WTC11 (cell line): ENCODE measurements at regions not wholly inside any gene's neighbourhood (a gene's known extent, or its start where the extent isn't known, plus 50 kb on each side); places are given as distances from the start of the nearest gene placed in this dataset.

Experiments
- ATAC-seq: fragments of 200-7000 bp; cut with Tn5 transposase; 2 replicates; pipeline ENCODE4 v1.10.0; 2021; ENCODE audit warnings: mild to moderate bottlenecking, moderate library complexity
- CTCF ChIA-PET: fragments of 300-600 bp; sonication (Branson Sonifier 250); formaldehyde crosslinking; loops from one replicate; lab custom pipeline; 2021; ENCODE audit warnings: antibody characterized with exemption; lab: Charles Lee
- POLR2A ChIA-PET: fragments of 350-600 bp; sonication (Branson Sonifier 250); formaldehyde crosslinking; loops from one replicate; lab custom pipeline; 2021; ENCODE audit warnings: antibody characterized with exemption; lab: Charles Lee
- DNase-seq: peaks from one replicate; pipeline ENCODE4 v3.0.0; 2021; ENCODE audit warnings: low spot score
- H3K27ac Mint-ChIP-seq: 2 replicates; pipeline ENCODE4 v1.8.0; 2021; ENCODE audit warnings: mixed read lengths
- H3K27me3 Mint-ChIP-seq: 2 replicates; pipeline ENCODE4 v1.8.0; 2021; ENCODE audit warnings: low read depth, mild to moderate bottlenecking, moderate library complexity, mixed read lengths
- H3K36me3 Mint-ChIP-seq: 2 replicates; pipeline ENCODE4 v1.8.0; 2021; ENCODE audit warnings: mixed read lengths
- H3K4me1 Mint-ChIP-seq: 2 replicates; pipeline ENCODE4 v1.8.0; 2022; ENCODE audit warnings: mixed read lengths
- H3K4me3 Mint-ChIP-seq: 2 replicates; pipeline ENCODE4 v1.8.0; 2021; ENCODE audit warnings: mild to moderate bottlenecking, moderate library complexity, mixed read lengths
- H3K9me3 Mint-ChIP-seq: 2 replicates; pipeline ENCODE4 v1.8.0; 2021; ENCODE audit warnings: mixed read lengths
- ESRRA ChIP-seq: sonication (generic); formaldehyde crosslinking; IDR thresholded peaks from 2 replicates; pipeline ENCODE4 v1.8.1; 2022; ENCODE audit warnings: mild to moderate bottlenecking, missing genetic modification reagents, borderline replicate concordance
- JAZF1 ChIP-seq: fragments of 250-450 bp; sonication (Bioruptor Pico); IDR thresholded peaks from 2 replicates; pipeline ENCODE4 v1.9.0; 2021; ENCODE audit warnings: moderate library complexity, mild to moderate bottlenecking, inconsistent platforms
- JUN ChIP-seq: sonication (generic); formaldehyde crosslinking; IDR thresholded peaks from 2 replicates; pipeline ENCODE4 v1.8.0; 2023; ENCODE audit warnings: mild to moderate bottlenecking, missing genetic modification reagents
- NFE2L1 ChIP-seq: sonication (generic); formaldehyde crosslinking; IDR thresholded peaks from 2 replicates; pipeline ENCODE4 v1.8.1; 2023; ENCODE audit warnings: missing genetic modification reagents
- SMAD3 ChIP-seq: sonication (generic); formaldehyde crosslinking; IDR thresholded peaks from 2 replicates; pipeline ENCODE4 v1.8.0; 2022; ENCODE audit warnings: missing genetic modification reagents, mild to moderate bottlenecking, borderline replicate concordance
- TEAD1 ChIP-seq: sonication (generic); formaldehyde crosslinking; IDR thresholded peaks from 2 replicates; pipeline ENCODE4 v1.8.0; 2022; ENCODE audit warnings: mild to moderate bottlenecking, missing genetic modification reagents
- TEAD4 ChIP-seq: sonication (generic); formaldehyde crosslinking; IDR thresholded peaks from 2 replicates; pipeline ENCODE4 v1.8.0; 2022; ENCODE audit warnings: mild to moderate bottlenecking, missing genetic modification reagents
- ZNF317 ChIP-seq: sonication (generic); formaldehyde crosslinking; IDR thresholded peaks from 2 replicates; pipeline ENCODE4 v1.8.1; 2023; ENCODE audit warnings: low read depth, mild to moderate bottlenecking, moderate library complexity, missing genetic modification reagents, borderline replicate concordance
- ZNF423 ChIP-seq: fragments of 250-450 bp; sonication (Bioruptor Pico); IDR thresholded peaks from 2 replicates; pipeline ENCODE4 v2.1.2; 2022; ENCODE audit warnings: mild to moderate bottlenecking, moderate library complexity
- TF ChIP-seq, protein P1 (sequence below): sonication (generic); formaldehyde crosslinking; IDR thresholded peaks from 2 replicates; pipeline ENCODE4 v1.8.0; 2022; ENCODE audit warnings: mild to moderate bottlenecking, missing genetic modification reagents
- TF ChIP-seq, protein P2 (sequence below): sonication (generic); formaldehyde crosslinking; IDR thresholded peaks from 2 replicates; pipeline ENCODE4 v1.8.0; 2022; ENCODE audit warnings: mild to moderate bottlenecking, missing genetic modification reagents
- TF ChIP-seq, protein P3 (sequence below): sonication (generic); formaldehyde crosslinking; IDR thresholded peaks from 2 replicates; pipeline ENCODE4 v1.8.0; 2023; ENCODE audit warnings: missing genetic modification reagents, mild to moderate bottlenecking, borderline replicate concordance
- TF ChIP-seq, protein P4 (sequence below): fragments of 250-450 bp; sonication (Bioruptor Pico); IDR thresholded peaks from 2 replicates; pipeline ENCODE4 v1.8.0; 2021; ENCODE audit warnings: mild to moderate bottlenecking
- TF ChIP-seq, protein P5 (sequence below): fragments of 250-450 bp; sonication (Bioruptor Pico); IDR thresholded peaks from 2 replicates; pipeline ENCODE4 v1.9.0; 2021; ENCODE audit warnings: moderate library complexity, mild to moderate bottlenecking, inconsistent platforms, borderline replicate concordance

DNA sequence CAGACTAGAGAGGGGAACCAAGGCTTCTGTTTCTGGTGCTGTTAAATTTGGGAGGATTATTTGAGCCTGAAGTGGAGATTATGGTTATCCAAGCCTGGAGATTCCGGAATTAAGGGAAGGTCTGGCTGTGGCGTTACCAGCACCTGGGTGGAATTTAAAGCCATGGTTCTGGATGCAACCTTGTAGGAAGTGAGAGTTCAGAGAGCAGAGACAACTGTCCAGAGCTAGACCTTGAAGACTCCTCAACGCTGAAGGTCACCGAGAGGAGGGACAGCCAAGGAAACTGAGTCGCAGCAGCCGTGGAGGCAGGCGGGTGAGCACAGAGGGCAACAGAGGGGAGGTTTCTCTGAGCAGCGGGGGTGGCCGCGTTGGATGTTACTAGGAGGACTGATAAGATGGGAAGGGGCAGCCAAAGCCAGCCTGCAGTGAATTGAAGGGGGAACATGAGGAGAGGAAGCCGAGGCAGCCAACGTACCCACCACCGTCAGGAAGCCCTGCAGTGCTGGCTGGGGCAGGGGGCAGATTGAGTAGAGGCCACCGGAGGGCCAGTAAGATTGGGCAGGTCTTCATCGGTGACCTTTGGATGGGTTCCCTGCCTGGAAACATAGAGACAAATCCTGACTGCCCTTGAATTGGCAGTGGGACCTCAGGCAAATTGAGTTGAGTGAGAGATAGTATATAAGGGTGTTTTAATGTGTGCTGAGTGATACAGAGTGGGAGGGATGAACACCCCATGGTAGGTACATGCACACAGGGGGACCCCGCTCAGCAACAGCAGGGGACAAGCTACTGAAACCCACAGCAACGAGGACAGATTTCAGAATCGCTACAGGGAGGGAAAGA, 90.3 kb downstream of the SNX5 start (continued):
- TF ChIP-seq, protein P1, sequence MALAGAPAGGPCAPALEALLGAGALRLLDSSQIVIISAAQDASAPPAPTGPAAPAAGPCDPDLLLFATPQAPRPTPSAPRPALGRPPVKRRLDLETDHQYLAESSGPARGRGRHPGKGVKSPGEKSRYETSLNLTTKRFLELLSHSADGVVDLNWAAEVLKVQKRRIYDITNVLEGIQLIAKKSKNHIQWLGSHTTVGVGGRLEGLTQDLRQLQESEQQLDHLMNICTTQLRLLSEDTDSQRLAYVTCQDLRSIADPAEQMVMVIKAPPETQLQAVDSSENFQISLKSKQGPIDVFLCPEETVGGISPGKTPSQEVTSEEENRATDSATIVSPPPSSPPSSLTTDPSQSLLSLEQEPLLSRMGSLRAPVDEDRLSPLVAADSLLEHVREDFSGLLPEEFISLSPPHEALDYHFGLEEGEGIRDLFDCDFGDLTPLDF (CRISPR knock-in tag), result no peak
- TF ChIP-seq TEAD4 (CRISPR knock-in tag), result no peak
- TF ChIP-seq, protein P2, sequence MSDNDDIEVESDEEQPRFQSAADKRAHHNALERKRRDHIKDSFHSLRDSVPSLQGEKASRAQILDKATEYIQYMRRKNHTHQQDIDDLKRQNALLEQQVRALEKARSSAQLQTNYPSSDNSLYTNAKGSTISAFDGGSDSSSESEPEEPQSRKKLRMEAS (CRISPR knock-in tag), result no peak
- TF ChIP-seq, protein P3, sequence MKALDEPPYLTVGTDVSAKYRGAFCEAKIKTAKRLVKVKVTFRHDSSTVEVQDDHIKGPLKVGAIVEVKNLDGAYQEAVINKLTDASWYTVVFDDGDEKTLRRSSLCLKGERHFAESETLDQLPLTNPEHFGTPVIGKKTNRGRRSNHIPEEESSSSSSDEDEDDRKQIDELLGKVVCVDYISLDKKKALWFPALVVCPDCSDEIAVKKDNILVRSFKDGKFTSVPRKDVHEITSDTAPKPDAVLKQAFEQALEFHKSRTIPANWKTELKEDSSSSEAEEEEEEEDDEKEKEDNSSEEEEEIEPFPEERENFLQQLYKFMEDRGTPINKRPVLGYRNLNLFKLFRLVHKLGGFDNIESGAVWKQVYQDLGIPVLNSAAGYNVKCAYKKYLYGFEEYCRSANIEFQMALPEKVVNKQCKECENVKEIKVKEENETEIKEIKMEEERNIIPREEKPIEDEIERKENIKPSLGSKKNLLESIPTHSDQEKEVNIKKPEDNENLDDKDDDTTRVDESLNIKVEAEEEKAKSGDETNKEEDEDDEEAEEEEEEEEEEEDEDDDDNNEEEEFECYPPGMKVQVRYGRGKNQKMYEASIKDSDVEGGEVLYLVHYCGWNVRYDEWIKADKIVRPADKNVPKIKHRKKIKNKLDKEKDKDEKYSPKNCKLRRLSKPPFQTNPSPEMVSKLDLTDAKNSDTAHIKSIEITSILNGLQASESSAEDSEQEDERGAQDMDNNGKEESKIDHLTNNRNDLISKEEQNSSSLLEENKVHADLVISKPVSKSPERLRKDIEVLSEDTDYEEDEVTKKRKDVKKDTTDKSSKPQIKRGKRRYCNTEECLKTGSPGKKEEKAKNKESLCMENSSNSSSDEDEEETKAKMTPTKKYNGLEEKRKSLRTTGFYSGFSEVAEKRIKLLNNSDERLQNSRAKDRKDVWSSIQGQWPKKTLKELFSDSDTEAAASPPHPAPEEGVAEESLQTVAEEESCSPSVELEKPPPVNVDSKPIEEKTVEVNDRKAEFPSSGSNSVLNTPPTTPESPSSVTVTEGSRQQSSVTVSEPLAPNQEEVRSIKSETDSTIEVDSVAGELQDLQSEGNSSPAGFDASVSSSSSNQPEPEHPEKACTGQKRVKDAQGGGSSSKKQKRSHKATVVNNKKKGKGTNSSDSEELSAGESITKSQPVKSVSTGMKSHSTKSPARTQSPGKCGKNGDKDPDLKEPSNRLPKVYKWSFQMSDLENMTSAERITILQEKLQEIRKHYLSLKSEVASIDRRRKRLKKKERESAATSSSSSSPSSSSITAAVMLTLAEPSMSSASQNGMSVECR (CRISPR knock-in tag), result no peak

DNA sequence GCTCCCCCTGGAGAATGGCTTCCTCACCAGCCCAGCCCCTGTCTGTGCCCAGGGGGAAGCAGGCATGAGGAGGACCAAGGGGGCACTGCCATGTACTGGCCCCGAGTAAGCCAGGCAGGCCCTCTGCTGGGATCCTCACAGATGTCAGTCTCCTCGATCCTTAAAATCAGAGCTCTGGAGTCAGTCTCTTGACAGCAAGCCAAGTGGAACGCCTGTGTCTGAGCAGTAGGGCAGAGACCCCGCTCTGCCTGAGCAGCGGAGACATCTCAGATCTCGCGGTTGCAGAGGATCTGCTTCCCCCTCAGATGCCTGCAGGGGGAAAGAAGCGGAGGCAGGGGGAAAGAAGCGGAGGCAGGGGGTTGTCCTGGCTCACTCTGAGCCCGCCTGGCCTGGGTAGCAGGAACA, 92.6 kb downstream of the SNX5 start:
- Mint-ChIP-seq H3K4me3 (no peak overlapping the region), H3K4me1 (peaks cover 59% of the 10 kb centered on the region), H3K27me3 (no peaks in the 10 kb centered on the region; the same call in 1 of the 2 replicates), H3K36me3 (no peaks in the 10 kb centered on the region), H3K9me3 (no peaks in the 10 kb centered on the region), H3K27ac (peak overlapping the region; percentile 78; the same call in 1 of the 2 replicates)
- DNase-seq, result no peak
- ChIA-PET CTCF (interaction anchor here (0.8 to 1.7 kb wide), 4 partner anchors 8 to 227 kb away, joined by 3 to 5 read pairs (median 4); no protein-coding TSS in a partner anchor), POLR2A (no interaction called here)
- peak; percentile 72 for ATAC-seq
- TF ChIP-seq, protein P4, sequence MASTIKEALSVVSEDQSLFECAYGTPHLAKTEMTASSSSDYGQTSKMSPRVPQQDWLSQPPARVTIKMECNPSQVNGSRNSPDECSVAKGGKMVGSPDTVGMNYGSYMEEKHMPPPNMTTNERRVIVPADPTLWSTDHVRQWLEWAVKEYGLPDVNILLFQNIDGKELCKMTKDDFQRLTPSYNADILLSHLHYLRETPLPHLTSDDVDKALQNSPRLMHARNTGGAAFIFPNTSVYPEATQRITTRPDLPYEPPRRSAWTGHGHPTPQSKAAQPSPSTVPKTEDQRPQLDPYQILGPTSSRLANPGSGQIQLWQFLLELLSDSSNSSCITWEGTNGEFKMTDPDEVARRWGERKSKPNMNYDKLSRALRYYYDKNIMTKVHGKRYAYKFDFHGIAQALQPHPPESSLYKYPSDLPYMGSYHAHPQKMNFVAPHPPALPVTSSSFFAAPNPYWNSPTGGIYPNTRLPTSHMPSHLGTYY (CRISPR knock-in tag), result no peak
- TF ChIP-seq, protein P5, sequence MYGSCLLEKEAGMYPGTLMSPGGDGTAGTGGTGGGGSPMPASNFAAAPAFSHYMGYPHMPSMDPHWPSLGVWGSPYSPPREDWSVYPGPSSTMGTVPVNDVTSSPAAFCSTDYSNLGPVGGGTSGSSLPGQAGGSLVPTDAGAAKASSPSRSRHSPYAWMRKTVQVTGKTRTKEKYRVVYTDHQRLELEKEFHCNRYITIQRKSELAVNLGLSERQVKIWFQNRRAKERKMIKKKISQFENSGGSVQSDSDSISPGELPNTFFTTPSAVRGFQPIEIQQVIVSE (CRISPR knock-in tag), result no peak
- TF ChIP-seq NFE2L1 (CRISPR knock-in tag), result no peak
- TF ChIP-seq JAZF1 (CRISPR knock-in tag), result no peak
- no peak for TF ChIP-seq SMAD3
- no peak for TF ChIP-seq ESRRA (CRISPR knock-in tag)
- no peak for TF ChIP-seq ZNF317
- TF ChIP-seq JUN, result no peak
- TF ChIP-seq ZNF423 (CRISPR knock-in tag), result no peak
- no peak for TF ChIP-seq TEAD1
